ENCODE measurements at regions not wholly inside any gene's neighbourhood (a gene's known extent, or its start where the extent isn't known, plus 50 kb on each side); places are given as distances from the start of the nearest gene placed in this dataset.

GRCh38 chr18:64331419-64331818 lies 182.5 kb upstream of the LINC00305 start:
- no peak for TF ChIP-seq CTCF (IDR thresholded peaks at IDR 0.05)

DNA sequence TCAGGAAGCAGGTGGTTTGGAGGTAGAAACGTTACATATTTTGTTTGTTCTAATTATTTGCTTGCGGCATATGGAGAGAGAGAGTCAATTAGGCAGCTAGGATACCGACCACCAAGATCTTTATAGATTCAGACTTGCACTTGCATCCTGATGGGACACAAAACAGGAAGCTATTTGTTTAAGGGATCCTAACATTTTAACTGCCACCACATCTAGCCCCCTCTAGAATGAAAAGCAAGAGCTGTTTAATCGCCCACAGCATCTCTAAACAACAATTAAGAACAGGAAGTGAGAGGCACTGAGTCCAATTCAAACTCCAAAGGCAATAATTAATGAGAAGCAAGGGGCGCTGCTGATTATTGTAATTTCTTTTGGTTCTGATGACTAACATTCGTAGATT lies 182.0 kb upstream of the LINC00305 start:
- no peak for TF ChIP-seq CTCF (IDR thresholded peaks at IDR 0.05)

- TF ChIP-seq CTCF (IDR thresholded peaks at IDR 0.05): no peak
These were observed 181.3 kb upstream of the LINC00305 start for GRCh38 chr18:64330161-64330560.

- no peak for TF ChIP-seq CTCF (IDR thresholded peaks at IDR 0.05)
These were observed 173.3 kb upstream of the LINC00305 start for GRCh38 chr18:64322189-64322588.

DNA sequence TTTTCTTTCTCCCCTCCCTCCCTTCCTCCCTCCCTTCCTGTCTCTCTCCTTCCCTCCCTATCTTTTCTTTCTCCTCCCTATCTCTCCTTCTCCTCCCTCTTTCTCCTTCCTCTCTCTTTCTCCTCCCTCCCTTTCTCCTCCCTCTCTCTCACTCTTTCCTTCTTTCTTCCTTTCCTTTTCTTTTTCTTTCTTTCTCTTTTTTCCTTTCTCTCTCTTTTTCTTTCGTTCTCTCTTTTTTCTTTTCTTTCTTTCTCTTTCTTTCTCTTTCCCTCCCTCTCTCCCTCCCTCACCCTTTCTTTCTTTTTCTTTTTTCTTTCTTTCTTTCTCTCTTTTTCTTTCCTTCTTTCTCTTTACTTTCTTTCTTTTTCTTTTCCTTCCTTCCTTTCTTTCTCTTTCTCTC lies 169.7 kb upstream of the LINC00305 start:
- TF ChIP-seq CTCF (IDR thresholded peaks at IDR 0.05): no peak

DNA sequence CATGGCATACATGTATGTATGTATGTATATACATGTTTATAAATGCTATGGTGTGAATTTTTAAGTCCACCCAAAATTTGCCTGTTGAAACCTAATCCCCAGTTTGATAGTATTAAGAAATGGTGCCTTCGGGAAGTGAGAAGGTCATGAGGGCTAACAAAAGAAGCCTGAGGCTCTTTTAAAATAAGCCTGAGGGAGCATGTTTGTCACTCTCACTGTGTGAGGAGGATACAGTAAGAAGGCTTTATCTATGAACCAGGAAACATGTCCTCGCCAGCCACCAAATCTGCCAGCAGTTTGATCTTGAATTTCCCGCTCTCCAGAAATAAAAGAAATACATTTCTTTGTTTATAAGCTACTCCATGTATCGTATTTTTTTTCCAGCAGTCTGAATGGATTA lies 163.0 kb upstream of the LINC00305 start:
- TF ChIP-seq CTCF (IDR thresholded peaks at IDR 0.05): no peak

GRCh38 chr18:64295839-64296238 lies 147.0 kb upstream of the LINC00305 start:
- no peak for TF ChIP-seq CTCF (IDR thresholded peaks at IDR 0.05)

- TF ChIP-seq CTCF (IDR thresholded peaks at IDR 0.05): no peak
These were observed 146.1 kb upstream of the LINC00305 start for GRCh38 chr18:64294967-64295366.
